DOHH2 (cell line): ENCODE measurements at regions not wholly inside any gene's neighbourhood (a gene's known extent, or its start where the extent isn't known, plus 50 kb on each side); places are given as distances from the start of the nearest gene placed in this dataset.

Experiments used
- EZH2phosphoT487 ChIP-seq: fragments of 200-600 bp; sonication (generic); IDR thresholded peaks from 2 replicates; pipeline ENCODE4 v1.6.1; 2017; ENCODE audit warnings: borderline replicate concordance, mild to moderate bottlenecking, antibody characterized with exemption, low read length, moderate library complexity, mixed read lengths
- TF ChIP-seq, protein P1 (sequence below): fragments of 200-600 bp; sonication (generic); IDR thresholded peaks from one replicate; pipeline ENCODE4 v1.5.1; 2014; ENCODE audit warnings: antibody characterized with exemption, mild to moderate bottlenecking, low read depth, low read length; ENCODE audit not compliant: poor library complexity, severe bottlenecking

DNA sequence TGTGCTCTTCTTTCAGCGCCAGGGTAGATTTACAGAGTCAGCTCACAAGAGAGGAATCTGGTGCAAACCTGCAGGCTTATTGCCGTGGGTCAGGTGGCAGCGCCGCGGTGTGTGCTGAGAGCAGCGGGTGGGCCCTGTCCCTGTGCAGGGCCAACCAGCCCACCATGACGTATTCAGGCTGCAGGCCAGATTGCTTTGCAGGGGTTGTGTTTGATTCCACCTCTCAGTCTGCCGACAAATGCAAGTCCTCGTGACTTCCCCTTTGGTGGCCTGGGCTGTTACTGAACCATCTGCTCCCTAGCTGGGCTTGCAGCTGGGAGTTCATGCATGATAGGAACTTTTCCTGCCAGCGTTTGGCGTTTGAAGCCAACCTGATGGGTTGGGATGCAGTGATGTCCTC is 66.7 kb upstream of the LEP start:
- TF ChIP-seq, protein P1, sequence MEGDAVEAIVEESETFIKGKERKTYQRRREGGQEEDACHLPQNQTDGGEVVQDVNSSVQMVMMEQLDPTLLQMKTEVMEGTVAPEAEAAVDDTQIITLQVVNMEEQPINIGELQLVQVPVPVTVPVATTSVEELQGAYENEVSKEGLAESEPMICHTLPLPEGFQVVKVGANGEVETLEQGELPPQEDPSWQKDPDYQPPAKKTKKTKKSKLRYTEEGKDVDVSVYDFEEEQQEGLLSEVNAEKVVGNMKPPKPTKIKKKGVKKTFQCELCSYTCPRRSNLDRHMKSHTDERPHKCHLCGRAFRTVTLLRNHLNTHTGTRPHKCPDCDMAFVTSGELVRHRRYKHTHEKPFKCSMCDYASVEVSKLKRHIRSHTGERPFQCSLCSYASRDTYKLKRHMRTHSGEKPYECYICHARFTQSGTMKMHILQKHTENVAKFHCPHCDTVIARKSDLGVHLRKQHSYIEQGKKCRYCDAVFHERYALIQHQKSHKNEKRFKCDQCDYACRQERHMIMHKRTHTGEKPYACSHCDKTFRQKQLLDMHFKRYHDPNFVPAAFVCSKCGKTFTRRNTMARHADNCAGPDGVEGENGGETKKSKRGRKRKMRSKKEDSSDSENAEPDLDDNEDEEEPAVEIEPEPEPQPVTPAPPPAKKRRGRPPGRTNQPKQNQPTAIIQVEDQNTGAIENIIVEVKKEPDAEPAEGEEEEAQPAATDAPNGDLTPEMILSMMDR = no peak
- TF ChIP-seq EZH2phosphoT487 = no peak
